ENCODE measurements at regions not wholly inside any gene's neighbourhood (a gene's known extent, or its start where the extent isn't known, plus 50 kb on each side); places are given as distances from the start of the nearest gene placed in this dataset.
"Not testable (repeated sequence)": the region's sequence is repeated elsewhere in the genome, so short reads cannot be mapped to it uniquely, and the experiment has no call there.

DNA sequence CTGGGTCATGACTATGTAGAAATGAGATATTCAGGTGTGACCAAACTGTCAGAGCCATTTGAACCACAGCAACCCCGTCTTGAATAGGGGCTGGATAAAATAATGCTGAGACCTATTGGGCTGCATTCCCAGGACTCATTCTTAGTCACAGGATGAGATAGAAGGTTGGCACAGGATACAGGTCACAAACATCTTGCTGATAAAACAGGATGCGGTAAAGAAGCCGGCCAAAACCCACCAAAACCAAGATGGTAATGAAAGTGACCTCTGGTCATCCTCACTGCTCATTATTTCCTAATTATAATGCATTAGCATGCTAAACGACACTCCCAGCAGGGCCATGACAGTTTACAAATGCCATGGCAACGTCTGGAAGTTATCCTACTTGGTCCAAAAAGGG is 545.5 kb downstream of the TMEM114 start:
- Histone ChIP-seq H3K4me3 (no peak overlapping the region), H3K27me3 (no peaks in the 10 kb centered on the region), H3K4me1 (no peaks in the 10 kb centered on the region), H3K36me3 (no peaks in the 10 kb centered on the region), H3K27ac (no peak overlapping the region), H3K9me3 (no peaks in the 10 kb centered on the region)
- TF ChIP-seq CTCF (IDR thresholded peaks at IDR 0.05), result no peak
- no peak for TF ChIP-seq POLR2A (IDR thresholded peaks at IDR 0.05)
- 55 to 73% methylated on average over 4 to 5 of the region's 5 CpGs for WGBS, 2 donors
- DNase-seq, result no peak
- intact Hi-C loops (cut with DNase I), result no loop called here

DNA sequence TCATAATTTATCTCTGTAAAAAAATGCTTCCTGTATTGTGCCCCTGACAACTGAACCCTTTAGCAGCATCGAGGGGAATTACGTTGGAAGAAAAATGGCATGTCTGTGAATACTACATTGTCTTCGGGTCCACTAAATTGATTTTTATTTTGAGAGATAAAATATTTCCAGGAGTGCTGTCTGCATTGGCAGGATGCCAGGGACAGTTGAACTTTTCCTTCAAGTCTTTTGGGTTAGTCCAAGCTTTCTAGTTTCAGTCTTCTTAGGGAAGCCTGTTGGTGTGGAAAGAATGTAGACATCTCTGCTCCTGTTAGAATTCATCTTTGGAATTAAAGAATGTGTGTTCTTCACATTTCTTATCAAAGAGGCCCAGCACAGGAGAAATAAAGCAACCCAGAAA is 557.9 kb downstream of the TMEM114 start:
- no peak overlapping the region for H3K4me3 ChIP-seq
- intact Hi-C loops (cut with DNase I), result no loop called here
- no peak overlapping the region for H3K27ac ChIP-seq
- H3K27me3 ChIP-seq, result no peaks in the 10 kb centered on the region
- whole genome bisulfite sequencing, 2 donors, result 75 to 76% methylated on average over 3 of the region's 3 CpGs
- H3K36me3 ChIP-seq, result no peaks in the 10 kb centered on the region
- TF ChIP-seq POLR2A (IDR thresholded peaks at IDR 0.05), result no peak
- TF ChIP-seq CTCF (IDR thresholded peaks at IDR 0.05), result no peak
- H3K4me1 ChIP-seq, result no peaks in the 10 kb centered on the region
- no peaks in the 10 kb centered on the region for H3K9me3 ChIP-seq
- no peak for DNase-seq

- H3K4me1 ChIP-seq; H3K27me3 ChIP-seq; H3K27ac ChIP-seq; DNase-seq; H3K36me3 ChIP-seq; H3K4me3 ChIP-seq; H3K9me3 ChIP-seq; intact Hi-C loops (cut with DNase I): not testable (repeated sequence)
- WGBS, 2 donors, result 60 to 64% methylated on average over 3 of the region's 3 CpGs
Measured at GRCh38 chr16:8030004-8030403, 560.3 kb downstream of the TMEM114 start.

- DNase-seq, result no peak
Measured at GRCh38 chr16:8026450-8026849, 563.9 kb downstream of the TMEM114 start.

GRCh38 chr16:8023326-8023725 is 567.0 kb downstream of the TMEM114 start:
- no peak overlapping the region for H3K4me3 ChIP-seq
- WGBS, 2 donors, result 55 to 69% methylated on average over 3 of the region's 3 CpGs
- no peaks in the 10 kb centered on the region for H3K36me3 ChIP-seq
- H3K4me1 ChIP-seq, result no peaks in the 10 kb centered on the region
- no peak overlapping the region for H3K27ac ChIP-seq
- H3K9me3 ChIP-seq, result no peaks in the 10 kb centered on the region
- TF ChIP-seq CTCF (IDR thresholded peaks at IDR 0.05) (no peak), POLR2A (IDR thresholded peaks at IDR 0.05) (no peak)
- intact Hi-C loops (cut with DNase I), result no loop called here
- H3K27me3 ChIP-seq, result no peaks in the 10 kb centered on the region
- no peak for DNase-seq

More at GRCh38 chr16:8026450-8026849, 563.9 kb downstream of the TMEM114 start:
- 52 to 56% methylated on average over 5 of the region's 5 CpGs for WGBS, 2 donors
- H3K9me3 ChIP-seq, result no peaks in the 10 kb centered on the region
- no peak for TF ChIP-seq POLR2A (IDR thresholded peaks at IDR 0.05)
- no peak for TF ChIP-seq CTCF (IDR thresholded peaks at IDR 0.05)
- intact Hi-C loops (cut with DNase I), result no loop called here
- H3K27ac ChIP-seq, result no peak overlapping the region
- no peaks in the 10 kb centered on the region for H3K27me3 ChIP-seq
- H3K36me3 ChIP-seq, result no peaks in the 10 kb centered on the region
- H3K4me3 ChIP-seq, result no peak overlapping the region
- H3K4me1 ChIP-seq, result no peaks in the 10 kb centered on the region

DNA sequence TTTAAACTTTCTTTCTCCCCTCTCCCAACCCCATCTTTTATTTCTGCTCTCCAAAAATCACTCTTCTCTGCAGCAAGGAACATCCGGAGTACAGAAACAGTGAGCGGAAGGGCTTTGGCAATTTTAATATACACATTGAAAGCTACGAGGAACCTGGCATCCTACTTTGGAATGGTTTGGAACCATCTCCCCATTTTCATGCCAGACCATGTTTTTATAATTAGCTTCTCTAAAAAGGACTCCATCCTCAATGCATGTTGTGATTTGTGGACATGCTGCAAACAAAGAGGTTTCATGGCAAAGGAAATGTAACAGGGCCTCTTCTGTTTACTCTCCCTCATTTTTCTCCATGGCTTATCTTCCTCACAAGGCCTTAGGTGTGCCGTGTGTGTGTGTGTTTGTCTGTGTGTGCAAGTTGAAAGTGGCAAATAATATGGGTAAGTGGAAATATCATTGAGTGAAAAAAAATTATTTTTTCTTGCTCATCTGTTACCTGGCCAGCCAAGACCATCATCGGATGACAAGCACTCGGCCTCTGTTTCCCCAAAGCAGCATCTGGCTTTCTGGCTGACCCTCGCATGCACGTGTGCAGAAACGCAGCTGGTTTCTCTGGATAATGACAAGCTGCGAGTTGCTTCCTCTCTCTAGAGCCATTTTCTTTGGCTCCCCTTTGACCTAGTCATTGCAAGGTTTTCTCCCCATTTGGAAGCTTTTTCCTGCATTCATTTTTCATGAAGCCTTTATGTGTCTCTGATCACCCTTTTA is 585.0 kb downstream of the TMEM114 start:
- intact Hi-C loops (cut with DNase I), result no loop called here
- H3K36me3 ChIP-seq, result no peaks in the 10 kb centered on the region
- no peaks in the 10 kb centered on the region for H3K4me1 ChIP-seq
- no peaks in the 10 kb centered on the region for H3K27me3 ChIP-seq
- H3K9me3 ChIP-seq, result no peaks in the 10 kb centered on the region
- DNase-seq, result no peak
- TF ChIP-seq CTCF (IDR thresholded peaks at IDR 0.05) (no peak), POLR2A (IDR thresholded peaks at IDR 0.05) (no peak)
- WGBS, 2 donors, result 25 to 37% methylated on average over 10 of the region's 10 CpGs
- H3K27ac ChIP-seq, result no peak overlapping the region
- no peak overlapping the region for H3K4me3 ChIP-seq
